ENCODE measurements at regions not wholly inside any gene's neighbourhood (a gene's known extent, or its start where the extent isn't known, plus 50 kb on each side); places are given as distances from the start of the nearest gene placed in this dataset.
"Not testable (repeated sequence)": the region's sequence is repeated elsewhere in the genome, so short reads cannot be mapped to it uniquely, and the experiment has no call there.

DNA sequence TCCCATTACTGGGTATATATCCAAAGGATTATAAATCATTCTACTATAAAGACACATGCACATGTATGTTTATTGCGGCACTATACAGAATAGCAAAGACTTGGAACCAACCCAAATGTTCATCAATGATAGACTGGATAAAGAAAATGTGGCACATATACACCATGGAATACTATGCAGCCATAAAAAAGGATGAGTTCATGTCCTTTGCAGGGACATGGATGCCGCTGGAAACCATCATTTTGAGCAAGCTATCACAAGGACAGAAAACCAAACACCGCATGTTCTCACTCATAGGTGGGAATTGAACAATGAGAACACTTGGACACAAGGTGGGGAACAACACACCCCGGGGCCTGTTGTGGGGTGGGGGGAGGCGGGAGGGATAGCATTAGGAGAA, 57.0 kb upstream of the NEUROD1 start:
- DNase-seq (ENCODE audit: low spot score): not testable (repeated sequence)

DNA sequence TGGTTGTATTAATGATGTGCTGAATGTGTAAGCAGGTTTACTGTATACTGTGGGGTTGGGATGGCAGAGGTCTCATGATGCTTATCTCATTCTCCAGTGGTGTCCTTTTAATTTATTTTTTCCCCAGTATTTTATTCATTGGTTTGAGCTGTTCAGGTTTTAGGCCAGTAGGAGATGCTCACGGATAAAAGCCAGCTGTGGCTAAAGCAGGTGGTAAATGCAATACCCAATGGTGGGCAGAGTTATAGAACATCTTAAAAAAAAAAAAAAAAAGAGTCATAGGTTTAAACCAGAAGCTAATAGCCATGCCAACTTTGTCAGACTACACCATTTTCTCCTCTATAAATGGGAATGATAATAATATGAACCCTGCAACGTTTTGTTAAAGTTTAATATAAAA, 57.8 kb upstream of the NEUROD1 start:
- no peak for DNase-seq (ENCODE audit: low spot score)

DNA sequence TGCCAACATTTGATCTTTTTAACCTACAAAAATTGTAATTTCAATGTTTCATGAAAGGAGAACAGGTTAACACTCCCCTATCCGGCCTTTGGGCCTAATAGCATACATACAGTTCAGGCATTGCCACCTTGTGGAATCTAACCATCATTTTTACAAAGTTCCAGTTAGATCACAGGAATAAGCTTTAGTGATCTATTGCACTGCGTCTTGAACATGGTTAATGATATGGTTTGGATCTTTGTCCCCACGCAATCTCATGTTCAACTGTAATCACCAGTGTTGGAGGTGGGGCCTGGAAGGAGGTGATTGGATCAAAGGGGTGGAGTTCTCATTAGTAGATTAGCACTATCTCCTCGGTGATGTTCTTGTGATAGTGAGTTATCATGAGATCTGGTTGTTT, 58.2 kb upstream of the NEUROD1 start:
- no peak for DNase-seq (ENCODE audit: low spot score)

DNA sequence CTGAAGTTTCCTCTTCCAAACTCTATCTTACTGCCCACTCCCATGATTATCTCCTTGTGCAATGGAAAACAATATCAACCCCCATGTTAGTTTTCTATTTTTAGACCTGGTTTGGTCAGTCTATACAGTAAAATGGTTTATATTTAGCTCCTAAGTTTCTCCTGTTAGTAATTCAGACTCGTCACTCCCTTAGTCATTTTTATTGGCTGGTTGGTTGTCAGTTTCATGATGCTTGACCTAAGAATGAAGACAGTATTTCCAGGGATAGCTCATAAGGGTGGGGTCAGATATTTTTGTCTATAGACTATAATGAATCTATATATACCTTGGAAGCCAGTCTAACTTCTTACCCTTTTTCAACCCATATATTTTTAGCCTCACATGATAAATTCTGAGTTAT, 61.4 kb upstream of the NEUROD1 start:
- no peak for DNase-seq (ENCODE audit: low spot score)

DNA sequence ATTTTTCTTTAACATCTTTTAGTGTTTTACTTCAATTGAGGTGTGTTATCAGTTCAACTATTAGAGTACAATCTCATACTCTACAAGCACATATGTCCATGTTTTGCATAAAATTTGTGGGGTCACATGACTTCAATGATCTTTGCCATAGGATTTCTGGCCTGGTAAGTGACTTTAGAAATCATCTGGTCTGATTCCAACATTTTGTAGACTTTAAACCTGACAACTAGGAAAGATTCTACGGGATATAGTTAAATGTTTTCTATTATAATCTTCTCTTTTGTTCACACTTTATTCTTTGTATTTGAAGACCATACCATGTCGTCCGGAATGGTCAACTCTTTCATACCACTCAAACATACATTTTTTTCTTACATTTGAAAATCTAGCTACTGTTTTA, 62.0 kb upstream of the NEUROD1 start:
- no peak for DNase-seq (ENCODE audit: low spot score)

DNA sequence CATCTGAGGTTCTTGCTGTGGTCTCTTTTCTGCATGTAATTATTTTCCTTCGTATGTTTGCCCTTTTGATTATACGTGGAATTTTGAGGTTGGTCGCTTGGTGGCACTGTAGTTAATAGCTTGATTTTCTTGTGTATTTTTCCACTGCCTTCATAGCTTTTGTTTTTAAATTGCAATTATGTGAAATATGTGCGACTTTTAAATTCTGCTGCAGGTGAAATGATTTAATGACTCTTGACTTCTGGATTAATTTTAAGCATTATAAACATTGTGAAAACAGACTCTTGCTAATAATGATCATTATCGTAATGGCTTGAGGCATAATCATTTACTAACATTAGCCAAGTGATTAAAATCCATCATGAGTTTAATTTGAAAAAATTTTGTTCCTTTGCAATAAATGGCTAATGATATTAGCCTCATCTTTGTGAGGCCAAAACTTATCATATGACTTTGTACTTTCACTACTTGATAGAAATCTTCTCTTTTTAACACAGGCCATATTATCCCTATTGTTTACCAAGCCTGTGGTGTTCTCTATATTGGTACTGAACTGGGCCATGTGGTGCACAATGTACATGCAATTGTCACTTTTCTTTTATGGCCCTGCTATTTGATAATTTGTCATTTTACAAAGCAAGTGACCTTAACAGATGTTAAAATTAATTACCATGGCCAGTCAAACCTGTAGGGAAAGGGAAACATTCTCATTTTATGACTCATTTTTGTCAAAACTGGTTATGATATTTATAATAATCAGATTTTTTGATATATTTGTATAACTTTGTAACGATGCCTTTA, 62.8 kb upstream of the NEUROD1 start:
- peak; percentile 37 for DNase-seq (ENCODE audit: low spot score)

DNA sequence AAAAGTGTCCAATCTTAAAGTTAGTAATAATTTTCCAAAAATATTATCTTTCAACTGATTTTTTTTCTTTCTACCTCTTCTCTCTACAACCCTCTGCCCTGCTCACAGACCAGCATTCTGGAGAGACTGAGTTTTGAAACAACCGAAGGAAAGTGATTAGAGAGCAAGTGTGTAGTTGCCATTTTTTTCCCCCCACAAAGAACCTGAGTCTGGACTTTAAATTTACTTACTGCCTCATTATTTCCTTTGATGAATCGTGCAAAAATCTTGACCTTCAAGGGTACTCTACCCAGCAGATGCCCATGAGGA, 63.4 kb upstream of the NEUROD1 start:
- no peak for DNase-seq (ENCODE audit: low spot score)

DNA sequence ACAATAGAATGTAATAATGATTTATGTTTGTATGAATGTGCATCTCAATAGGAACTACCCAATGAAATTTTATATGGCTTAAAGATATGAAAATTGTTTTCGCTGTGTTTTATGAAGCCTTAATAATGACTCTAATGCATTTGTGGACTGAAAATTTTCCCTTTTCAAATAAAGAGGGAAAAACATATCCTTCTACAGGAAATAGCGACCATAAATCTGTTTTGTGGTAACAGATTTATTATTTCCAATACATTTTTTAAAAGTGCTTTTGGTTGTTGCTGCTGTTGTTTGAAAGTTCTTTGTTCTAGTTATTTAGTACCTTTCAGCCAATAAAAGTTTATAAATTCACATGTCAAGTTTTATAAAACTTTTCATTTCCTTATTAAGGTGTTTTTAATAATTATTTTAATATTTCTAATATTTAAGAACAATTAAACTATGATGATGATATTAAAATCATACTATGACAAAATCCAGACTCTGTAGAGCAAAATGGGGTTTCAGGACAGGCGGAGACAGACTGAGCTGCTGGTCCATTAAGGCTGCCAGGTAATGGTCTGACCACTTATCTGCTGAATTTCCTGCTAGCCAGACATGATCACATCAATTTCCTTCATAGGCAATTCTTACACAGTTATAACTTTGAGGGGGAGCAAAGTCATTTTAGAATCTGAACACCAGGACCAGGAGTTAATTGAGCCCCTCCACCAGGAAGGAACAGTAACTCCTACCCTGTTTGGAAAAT, 65.7 kb upstream of the NEUROD1 start:
- no peak for DNase-seq (ENCODE audit: low spot score)

DNA sequence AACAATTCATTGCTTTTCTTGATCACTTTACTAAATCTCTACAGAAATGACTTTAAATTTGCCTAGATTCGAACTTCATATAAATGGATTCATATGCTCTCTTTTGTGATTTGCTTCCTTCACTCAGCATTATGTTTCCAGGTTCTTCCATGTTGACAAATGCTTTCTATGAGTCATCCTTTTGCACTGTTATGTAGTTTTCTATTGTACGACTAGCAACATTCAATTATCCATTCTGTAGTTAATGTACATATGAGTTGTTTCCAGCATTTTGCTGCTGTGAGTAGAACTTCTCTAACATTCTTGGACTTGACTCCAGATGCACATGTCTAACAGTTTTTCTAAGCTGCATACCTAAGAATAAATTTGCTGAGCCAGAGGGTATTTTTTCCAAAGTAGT, 66.5 kb upstream of the NEUROD1 start:
- no peak for DNase-seq (ENCODE audit: low spot score)

DNA sequence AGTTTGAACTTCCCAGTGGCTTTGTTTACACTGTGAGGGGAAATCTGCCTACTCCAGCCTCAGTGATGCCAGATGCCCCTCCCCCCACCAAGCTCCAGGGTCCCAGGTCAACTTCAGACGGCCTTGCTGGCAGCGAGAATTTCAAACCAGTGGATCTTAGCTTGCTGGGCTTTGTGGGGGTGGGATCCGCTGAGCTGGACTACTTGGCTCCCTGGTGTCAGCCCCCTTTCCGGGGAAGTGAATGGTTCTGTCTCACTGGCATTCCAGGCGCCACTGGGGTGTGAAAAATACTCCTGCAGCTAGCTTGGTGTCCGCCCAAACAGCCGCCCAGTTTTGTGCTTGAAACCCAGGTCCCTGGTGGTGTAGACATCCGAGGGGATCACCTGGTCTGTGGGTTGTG, 70.0 kb upstream of the NEUROD1 start:
- no peak for DNase-seq (ENCODE audit: low spot score)

DNA sequence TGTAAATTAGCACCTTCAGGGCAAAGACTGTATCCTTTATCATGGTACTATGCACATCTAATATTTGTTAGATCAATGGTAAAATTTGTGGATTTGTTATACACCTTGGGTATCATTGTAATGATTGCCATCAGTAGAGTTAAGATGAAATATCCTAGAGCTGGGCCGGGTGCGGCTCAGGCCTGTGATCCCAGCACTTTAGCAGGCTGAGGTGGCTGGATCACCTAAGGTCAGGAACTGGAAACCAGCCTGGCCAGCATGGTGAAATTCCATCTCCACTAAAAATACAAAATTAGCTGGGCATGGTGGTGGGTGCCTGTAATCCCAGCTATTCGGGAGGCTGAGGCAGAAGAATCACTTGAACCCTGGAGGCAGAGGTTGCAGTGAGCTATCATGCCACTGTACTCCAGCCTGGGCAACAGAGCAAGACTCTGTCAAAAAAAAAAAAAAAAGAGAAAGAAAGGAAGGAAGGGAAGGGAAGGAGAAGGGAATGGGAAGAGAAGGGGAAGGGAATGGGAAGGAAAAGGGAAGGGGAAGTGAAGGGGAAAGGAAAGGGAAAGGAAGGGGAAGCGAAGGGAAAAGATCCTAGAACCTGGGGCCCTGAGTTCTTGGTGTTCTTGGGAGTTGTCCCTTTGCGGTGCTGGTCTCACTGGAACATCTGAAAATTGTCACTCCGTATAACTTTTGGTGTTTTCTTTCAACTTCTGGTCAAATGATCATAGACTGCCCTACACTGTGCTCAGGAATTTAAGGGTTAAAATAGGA, 71.1 kb upstream of the NEUROD1 start:
- DNase-seq (ENCODE audit: low spot score): no peak

DNA sequence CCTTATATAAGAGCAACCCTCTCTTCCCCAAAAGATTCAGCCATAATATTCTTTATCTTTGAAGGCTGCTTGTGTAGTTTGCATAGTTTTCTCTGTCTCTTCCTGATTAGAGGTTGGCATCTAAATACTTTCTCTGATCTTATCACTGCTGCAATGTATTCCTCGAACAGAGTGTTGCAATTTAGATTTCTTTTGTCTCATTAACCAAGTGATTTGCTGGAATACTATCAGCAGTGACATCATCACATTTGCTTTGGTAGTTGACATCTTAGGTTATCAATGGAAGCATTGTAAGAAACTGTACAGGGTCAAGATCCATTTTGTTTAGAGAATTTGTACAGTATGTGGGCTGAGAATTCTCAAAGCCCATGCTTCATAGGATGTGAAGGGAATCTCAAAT, 72.0 kb upstream of the NEUROD1 start:
- no peak for DNase-seq (ENCODE audit: low spot score)

DNA sequence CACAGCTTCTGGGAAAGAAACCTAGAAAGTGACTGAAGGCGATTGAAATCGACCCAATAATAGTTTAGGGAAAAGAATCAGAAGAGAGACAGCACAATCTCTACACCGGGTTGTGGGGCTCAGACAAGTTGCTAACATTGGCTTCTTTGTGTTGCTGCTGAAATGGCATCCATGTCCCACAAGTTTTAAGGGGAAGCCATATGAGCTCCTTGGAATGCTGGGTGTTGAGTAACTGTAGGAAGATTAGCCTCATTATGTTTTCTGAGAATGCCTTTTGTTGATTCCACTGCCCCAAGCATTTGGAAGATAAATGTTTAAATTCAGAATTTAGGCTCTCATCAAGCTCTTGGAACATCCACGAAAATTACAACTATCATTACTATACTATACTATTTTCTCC, 73.4 kb upstream of the NEUROD1 start:
- DNase-seq (ENCODE audit: low spot score): no peak

DNA sequence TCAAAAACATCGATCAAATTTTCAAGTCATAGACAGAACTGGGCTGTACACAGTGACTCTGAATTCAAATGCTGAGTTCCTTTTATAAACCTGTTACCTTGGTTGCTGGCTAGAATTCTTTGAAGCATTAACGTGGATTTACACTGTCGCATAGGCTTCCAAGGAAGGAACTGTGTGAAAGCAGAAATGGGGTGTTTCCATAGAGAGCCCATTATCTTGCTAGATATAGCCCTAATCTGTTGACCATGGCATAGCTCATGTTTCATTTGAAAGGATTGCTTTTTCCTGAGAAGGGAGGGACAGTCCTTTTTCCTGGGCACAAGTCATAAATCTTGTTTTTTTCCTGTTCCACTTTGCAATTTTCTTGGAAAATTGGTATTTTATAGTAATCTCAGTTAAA, 73.8 kb upstream of the NEUROD1 start:
- no peak for DNase-seq (ENCODE audit: low spot score)

DNA sequence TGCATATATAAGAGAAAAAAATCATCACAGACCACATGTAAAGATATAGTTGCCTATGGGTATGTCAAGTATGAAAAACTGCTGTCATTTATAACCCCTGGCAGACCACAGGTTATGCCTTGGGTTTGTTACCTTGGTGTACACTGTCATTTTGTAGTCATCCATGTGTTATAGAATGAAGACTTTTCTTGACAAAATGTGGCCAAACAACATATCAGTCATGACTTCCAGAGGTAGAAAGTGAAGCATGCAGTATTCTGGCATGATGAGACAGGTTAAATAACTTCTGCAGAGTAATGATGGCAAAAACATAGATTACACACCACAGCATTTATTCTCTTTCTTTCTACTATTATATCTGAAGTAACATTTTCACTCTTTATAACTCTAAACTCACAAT, 74.9 kb upstream of the NEUROD1 start:
- DNase-seq (ENCODE audit: low spot score): no peak

DNA sequence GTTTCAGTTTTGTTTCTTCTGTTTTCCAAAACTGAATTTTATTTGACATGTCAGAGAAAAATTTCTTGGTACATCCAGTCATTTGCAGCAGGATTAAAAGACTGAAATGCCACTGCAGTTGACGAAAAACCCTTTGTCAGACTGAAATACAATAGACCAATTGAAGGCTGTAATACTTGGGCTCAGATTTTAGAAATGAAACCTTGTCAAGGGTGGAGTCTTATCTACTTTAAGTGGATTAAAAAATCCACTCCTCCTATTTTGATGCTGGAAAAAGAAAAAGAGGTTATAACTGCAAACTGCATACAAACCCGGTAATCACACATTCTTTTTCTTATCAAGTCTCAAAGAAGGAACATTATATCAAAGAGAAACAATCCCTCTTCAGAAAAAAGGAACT, 80.2 kb upstream of the NEUROD1 start:
- no peak for DNase-seq (ENCODE audit: low spot score)

DNA sequence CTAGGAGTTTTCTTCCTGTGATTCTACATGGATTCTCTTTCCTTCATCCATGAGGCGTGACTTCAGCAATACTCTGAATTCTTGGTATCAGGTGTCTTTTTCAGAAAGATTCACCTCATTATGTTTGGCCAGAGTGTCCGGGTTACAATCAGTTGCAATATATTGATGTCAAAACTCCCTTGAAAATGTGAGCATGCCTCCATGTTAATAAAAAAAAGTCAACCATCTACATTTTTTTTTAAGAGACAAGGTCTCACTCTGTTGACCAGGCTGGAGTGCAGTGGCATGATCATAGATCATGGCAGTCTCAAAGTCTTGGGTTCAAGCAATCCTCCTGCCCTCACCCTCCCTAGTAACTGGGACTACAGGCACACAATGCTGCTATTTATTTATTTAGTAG, 80.9 kb upstream of the NEUROD1 start:
- no peak for DNase-seq (ENCODE audit: low spot score)

DNA sequence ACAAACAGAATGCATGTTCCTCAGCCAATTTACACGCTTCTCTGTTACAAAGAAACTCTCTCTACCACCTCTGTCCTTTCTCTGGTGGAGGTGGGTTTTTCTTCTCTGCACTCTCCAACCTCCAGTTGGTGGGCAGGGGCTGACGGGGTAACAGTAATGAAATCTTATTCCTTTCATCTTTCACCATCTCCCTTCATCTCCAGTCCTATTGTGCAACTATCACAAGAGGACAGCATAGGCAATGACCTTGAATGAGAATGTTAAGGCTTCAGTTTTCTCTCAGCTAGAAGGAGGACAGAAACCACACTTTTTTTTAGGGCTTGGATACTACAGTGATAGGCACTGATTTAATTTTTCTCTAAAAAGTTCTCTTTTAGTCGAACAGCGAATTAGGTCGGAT, 81.7 kb upstream of the NEUROD1 start:
- no peak for DNase-seq (ENCODE audit: low spot score)

DNA sequence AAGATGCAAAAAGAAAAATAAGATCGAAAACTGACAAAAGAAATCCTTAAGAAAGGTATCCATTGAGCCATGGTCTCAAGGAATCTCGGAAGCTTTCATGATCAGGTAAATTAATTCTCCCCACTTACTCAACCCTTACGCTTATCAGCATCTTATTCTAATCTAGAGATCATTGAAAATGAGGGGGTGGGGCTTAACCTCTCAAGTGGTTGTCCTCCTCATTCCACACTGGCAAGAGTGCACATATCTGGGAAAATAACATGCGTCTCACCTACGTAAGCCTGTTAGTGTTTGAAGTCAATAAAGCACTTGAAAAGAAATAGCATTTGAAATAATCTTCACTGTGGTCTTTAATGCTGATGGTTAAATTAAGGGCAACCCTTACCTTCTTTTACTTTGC, 82.5 kb upstream of the NEUROD1 start:
- DNase-seq (ENCODE audit: low spot score): no peak

DNA sequence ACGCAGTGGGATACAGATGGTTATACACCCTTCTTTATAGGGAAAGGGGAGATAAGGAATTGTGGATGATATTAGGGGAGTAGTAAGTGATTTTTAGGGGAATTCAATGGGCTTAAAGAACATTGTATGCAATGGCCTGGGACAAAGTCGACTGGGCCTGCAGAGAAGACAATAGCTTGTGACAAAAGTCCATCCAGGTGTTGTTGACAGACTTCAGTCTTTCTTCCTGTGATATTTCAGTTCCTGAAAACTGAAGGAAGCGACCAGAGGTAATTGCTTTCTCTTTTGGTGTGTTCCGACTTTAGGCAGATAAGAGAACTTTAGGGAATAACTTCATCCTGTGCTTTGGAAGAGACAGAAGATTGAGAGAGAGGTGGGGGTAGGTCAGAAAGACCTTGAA, 83.1 kb upstream of the NEUROD1 start:
- no peak for DNase-seq (ENCODE audit: low spot score)

DNA sequence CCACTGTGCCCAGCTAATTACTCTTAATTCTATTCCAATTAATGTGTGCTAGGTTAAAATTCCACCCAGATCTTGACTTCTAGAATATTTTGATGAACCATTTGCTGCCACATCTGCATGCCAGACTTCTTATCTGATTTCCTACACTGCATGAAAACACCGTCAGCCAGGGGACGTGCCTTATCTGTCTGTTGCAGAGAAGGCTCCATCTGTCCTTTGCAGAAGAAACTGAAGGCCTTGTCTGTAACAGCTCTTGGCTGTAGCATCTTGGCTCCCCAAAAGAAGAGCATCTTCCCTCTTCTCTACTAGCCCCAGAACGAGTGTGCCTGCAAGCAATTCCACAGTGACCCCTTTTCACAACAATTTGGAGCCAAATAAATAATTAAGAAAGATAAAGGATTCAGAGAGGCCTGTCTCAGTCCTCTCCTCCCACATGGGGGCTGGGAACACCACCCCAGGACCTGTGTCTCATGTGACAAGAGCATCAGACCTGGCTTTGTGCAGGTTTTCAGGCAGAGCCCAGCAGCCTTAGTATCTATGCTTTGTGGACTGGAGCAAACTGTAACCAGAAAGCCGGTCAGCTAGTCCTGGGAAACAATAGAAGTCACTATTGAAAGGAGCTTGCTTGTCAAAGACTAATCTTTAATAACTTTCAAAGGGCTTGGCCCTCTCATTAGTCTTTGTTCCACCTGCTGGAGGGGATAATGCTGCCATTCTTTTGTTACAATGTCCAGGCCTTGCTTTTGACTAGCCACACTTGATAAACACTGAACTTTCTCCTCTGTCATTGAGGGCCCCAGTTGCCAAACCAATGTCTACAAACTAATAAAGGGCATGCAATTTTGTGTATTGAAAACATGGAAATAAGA, 84.0 kb upstream of the NEUROD1 start:
- DNase-seq (ENCODE audit: low spot score): no peak

DNA sequence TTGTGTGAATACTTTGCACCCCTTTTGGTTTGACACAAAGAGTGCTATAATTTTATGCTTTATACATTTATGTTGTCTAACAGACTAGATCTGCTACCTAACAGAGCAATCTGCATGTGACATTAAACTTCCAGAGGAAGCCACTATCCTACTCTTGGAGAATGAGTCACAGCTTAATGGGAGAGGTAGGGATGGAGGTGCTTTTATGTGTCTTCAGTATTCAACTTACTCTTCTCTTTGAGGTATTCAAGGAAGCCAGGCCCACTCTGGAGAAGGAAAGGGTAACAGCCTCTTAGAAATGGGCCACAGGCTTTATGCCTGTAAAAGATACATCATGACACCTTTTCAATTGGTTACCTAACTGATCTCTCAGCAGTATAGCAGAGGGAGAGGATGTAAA, 85.8 kb upstream of the NEUROD1 start:
- DNase-seq (ENCODE audit: low spot score): no peak

Data from activated CD4-positive, alpha-beta T cell treated with anti-CD3 and anti-CD28 coated beads, Interleukin-2, Interleukin-4, amounts not matched to agents 100 ng/mL and 50 ng/mL, durations not matched to agents 16 hours and 8 hours (primary cell).